NCI-H2227 treated with DMSO at 0.1 percent for 48 hours (cell line): ENCODE measurements at regions not wholly inside any gene's neighbourhood (a gene's known extent, or its start where the extent isn't known, plus 50 kb on each side); places are given as distances from the start of the nearest gene placed in this dataset.

Experiments
- DNase-seq: peaks from one replicate; lab custom pipeline; 2025; lab: John Stamatoyannopoulos, UW

- no peak for DNase-seq
Observed at GRCh38 chr6:110033101-110033500, 55.0 kb downstream of the GPR6 start.

GRCh38 chr6:110033749-110034666 is 55.9 kb downstream of the GPR6 start:
- no peak for DNase-seq

- DNase-seq = peak; percentile 14
Observed at GRCh38 chr6:110034667-110035036, 56.5 kb downstream of the GPR6 start.

GRCh38 chr6:110035321-110035720 is 57.2 kb downstream of the GPR6 start:
- no peak for DNase-seq

GRCh38 chr6:110036408-110037302 is 58.5 kb downstream of the GPR6 start:
- DNase-seq = no peak

- no peak for DNase-seq
Observed at GRCh38 chr6:110037726-110038295, 59.7 kb downstream of the GPR6 start.

GRCh38 chr6:110039364-110039980 is 61.4 kb downstream of the GPR6 start:
- DNase-seq = peak; percentile 73

GRCh38 chr6:110039981-110040383 is 61.9 kb downstream of the GPR6 start:
- peak; percentile 69 for DNase-seq

GRCh38 chr6:110040716-110041115 is 62.6 kb downstream of the GPR6 start:
- no peak for DNase-seq

- DNase-seq = no peak
Observed at GRCh38 chr6:110041126-110041525, 63.0 kb downstream of the GPR6 start.

- no peak for DNase-seq
Observed at GRCh38 chr6:110041830-110042229, 63.7 kb downstream of the GPR6 start.

- no peak for DNase-seq
Observed at GRCh38 chr6:110042670-110043296, 64.7 kb downstream of the GPR6 start.

GRCh38 chr6:110043366-110043994 is 65.4 kb downstream of the GPR6 start:
- no peak for DNase-seq

GRCh38 chr6:110044096-110044495 is 66.0 kb downstream of the GPR6 start:
- DNase-seq = no peak

GRCh38 chr6:110044622-110045021 is 66.5 kb downstream of the GPR6 start:
- no peak for DNase-seq

GRCh38 chr6:110048221-110048875 is 70.2 kb downstream of the GPR6 start:
- no peak for DNase-seq

- no peak for DNase-seq
Observed at GRCh38 chr6:110049696-110050439, 71.8 kb downstream of the GPR6 start.
